CD4-positive, alpha-beta T cell treated with Interleukin-6 at 100 ng/mL for 8 hours (primary cell): ENCODE measurements at regions not wholly inside any gene's neighbourhood (a gene's known extent, or its start where the extent isn't known, plus 50 kb on each side); places are given as distances from the start of the nearest gene placed in this dataset.

Experiments used
- DNase-seq: peaks from one replicate; pipeline ENCODE4 v3.0.0-alpha.2; 2020; ENCODE audit warnings: mixed read lengths, low spot score

GRCh38 chr13:90740099-90740498 is 607.4 kb upstream of the MIR17HG start:
- DNase-seq: no peak

- DNase-seq: no peak
Measured at GRCh38 chr13:90742381-90742780, 605.1 kb upstream of the MIR17HG start.

GRCh38 chr13:90746230-90746629 is 601.3 kb upstream of the MIR17HG start:
- DNase-seq: no peak

GRCh38 chr13:90750021-90750420 is 597.5 kb upstream of the MIR17HG start:
- DNase-seq: no peak

- no peak for DNase-seq
Measured at GRCh38 chr13:90751026-90751425, 596.5 kb upstream of the MIR17HG start.

- no peak for DNase-seq
Measured at GRCh38 chr13:90752070-90752469, 595.4 kb upstream of the MIR17HG start.

- DNase-seq: no peak
Measured at GRCh38 chr13:90757127-90757680, 590.3 kb upstream of the MIR17HG start.

GRCh38 chr13:90760639-90761038 is 586.8 kb upstream of the MIR17HG start:
- no peak for DNase-seq

GRCh38 chr13:90763476-90764150 is 583.9 kb upstream of the MIR17HG start:
- DNase-seq: no peak

GRCh38 chr13:90766386-90766902 is 581.0 kb upstream of the MIR17HG start:
- no peak for DNase-seq

GRCh38 chr13:90768116-90768515 is 579.4 kb upstream of the MIR17HG start:
- no peak for DNase-seq

GRCh38 chr13:90769387-90769786 is 578.1 kb upstream of the MIR17HG start:
- DNase-seq: no peak

- no peak for DNase-seq
Measured at GRCh38 chr13:90770334-90770733, 577.2 kb upstream of the MIR17HG start.

GRCh38 chr13:90773681-90774080 is 573.8 kb upstream of the MIR17HG start:
- no peak for DNase-seq

- no peak for DNase-seq
Measured at GRCh38 chr13:90776051-90776748, 571.3 kb upstream of the MIR17HG start.

- no peak for DNase-seq
Measured at GRCh38 chr13:90783273-90783672, 564.2 kb upstream of the MIR17HG start.

GRCh38 chr13:90787007-90787406 is 560.5 kb upstream of the MIR17HG start:
- no peak for DNase-seq

GRCh38 chr13:90792335-90792734 is 555.2 kb upstream of the MIR17HG start:
- no peak for DNase-seq

GRCh38 chr13:90793261-90793820 is 554.1 kb upstream of the MIR17HG start:
- no peak for DNase-seq

- no peak for DNase-seq
Measured at GRCh38 chr13:90796474-90796873, 551.0 kb upstream of the MIR17HG start.

- no peak for DNase-seq
Measured at GRCh38 chr13:90797335-90797734, 550.2 kb upstream of the MIR17HG start.

- no peak for DNase-seq
Measured at GRCh38 chr13:90798381-90798780, 549.1 kb upstream of the MIR17HG start.
